ENCODE measurements at regions not wholly inside any gene's neighbourhood (a gene's known extent, or its start where the extent isn't known, plus 50 kb on each side); places are given as distances from the start of the nearest gene placed in this dataset.
A peak's percentile ranks its signal among the peaks of the same experiment; 100 is the strongest.

- Histone ChIP-seq H4K20me1 (ENCODE audit: control insufficient read depth, extremely low read depth, insufficient read depth, low read length) (no peaks in the 10 kb centered on the region), H3K9me3 (ENCODE audit: control insufficient read depth, insufficient read depth, low read depth, low read length) (no peaks in the 10 kb centered on the region), H3K27ac (ENCODE audit: insufficient read depth, low read length) (no peak overlapping the region), H3K9ac (ENCODE audit: insufficient read depth, low read length) (no peak overlapping the region), H3K27me3 (ENCODE audit: control insufficient read depth, insufficient read depth, low read length) (no peaks in the 10 kb centered on the region), H2AFZ (ENCODE audit: low read length) (no peak overlapping the region), H3K79me2 (ENCODE audit: control insufficient read depth, insufficient read depth, low read length) (no peaks in the 10 kb centered on the region), H3K4me2 (ENCODE audit: extremely low read depth, insufficient read depth, low read length) (no peak overlapping the region), H3K36me3 (ENCODE audit: control insufficient read depth, insufficient read depth, low read length) (no peaks in the 10 kb centered on the region), H3K4me1 (ENCODE audit: control insufficient read depth, extremely low read depth, insufficient read depth, low read length) (no peaks in the 10 kb centered on the region), H3K4me3 (replicated peaks in 1 of 4; ENCODE audit: control extremely low read depth in 1 of 4, insufficient read depth in 1 of 4, low read depth in 3 of 4, low read length in 4 of 4) (no peak overlapping the region)
- DNase-seq (ENCODE audit: low read depth in 2 of 2), result no peak
- TF ChIP-seq CTCF (conservative IDR thresholded peaks at IDR 0.05 in 1 of 2, IDR thresholded peaks at IDR 0.05 in 1 of 2; ENCODE audit: low read depth in 1 of 2, low read length in 2 of 2) (no peak), EZH2 (IDR thresholded peaks at IDR 0.05; ENCODE audit: low read length, missing control alignments) (no peak)
Measured at GRCh38 chr14:62133776-62134550, 371.7 kb downstream of the SNAPC1 start.

GRCh38 chr14:62138593-62138992 lies 376.4 kb downstream of the SNAPC1 start:
- no peaks in the 10 kb centered on the region for H3K27me3 ChIP-seq (ENCODE audit: control insufficient read depth, insufficient read depth, low read length)
- H3K4me3 ChIP-seq (replicated peaks in 1 of 4; ENCODE audit: control extremely low read depth in 1 of 4, insufficient read depth in 1 of 4, low read depth in 3 of 4, low read length in 4 of 4), result no peak overlapping the region
- no peak overlapping the region for H3K4me2 ChIP-seq (ENCODE audit: extremely low read depth, insufficient read depth, low read length)
- no peaks in the 10 kb centered on the region for H4K20me1 ChIP-seq (ENCODE audit: control insufficient read depth, extremely low read depth, insufficient read depth, low read length)
- no peak overlapping the region for H2AFZ ChIP-seq (ENCODE audit: low read length)
- no peak overlapping the region for H3K9ac ChIP-seq (ENCODE audit: insufficient read depth, low read length)
- peak; percentile 20 to 22 for DNase-seq (ENCODE audit: low read depth in 2 of 2)
- no peaks in the 10 kb centered on the region for H3K9me3 ChIP-seq (ENCODE audit: control insufficient read depth, insufficient read depth, low read depth, low read length)
- H3K27ac ChIP-seq (ENCODE audit: insufficient read depth, low read length), result no peak overlapping the region
- H3K4me1 ChIP-seq (ENCODE audit: control insufficient read depth, extremely low read depth, insufficient read depth, low read length), result no peaks in the 10 kb centered on the region
- no peaks in the 10 kb centered on the region for H3K36me3 ChIP-seq (ENCODE audit: control insufficient read depth, insufficient read depth, low read length)
- TF ChIP-seq CTCF (conservative IDR thresholded peaks at IDR 0.05 in 1 of 2, IDR thresholded peaks at IDR 0.05 in 1 of 2; ENCODE audit: low read depth in 1 of 2, low read length in 2 of 2), result no peak
- no peak for TF ChIP-seq EZH2 (IDR thresholded peaks at IDR 0.05; ENCODE audit: low read length, missing control alignments)
- H3K79me2 ChIP-seq (ENCODE audit: control insufficient read depth, insufficient read depth, low read length), result no peaks in the 10 kb centered on the region

DNA sequence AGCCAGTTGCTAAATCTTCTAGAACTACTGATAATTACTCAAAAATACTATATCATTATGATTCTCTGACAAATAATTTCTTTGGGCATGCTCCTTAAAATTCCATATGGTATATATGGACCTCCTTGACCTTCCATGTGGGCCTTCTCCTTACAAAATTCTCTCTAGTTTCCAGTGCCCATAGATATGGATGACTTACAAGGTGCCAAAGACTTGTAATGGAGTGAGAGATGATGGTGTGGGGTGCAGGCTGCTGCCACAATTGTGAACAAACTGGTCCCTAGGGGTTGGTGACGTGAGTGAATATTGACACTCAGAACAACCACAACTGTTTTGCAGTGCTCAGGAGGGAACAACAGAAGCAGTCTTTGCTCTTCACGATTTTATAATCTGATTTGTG lies 378.9 kb downstream of the SNAPC1 start:
- Histone ChIP-seq H3K4me2 (ENCODE audit: extremely low read depth, insufficient read depth, low read length) (no peak overlapping the region), H3K36me3 (ENCODE audit: control insufficient read depth, insufficient read depth, low read length) (no peaks in the 10 kb centered on the region), H3K9me3 (ENCODE audit: control insufficient read depth, insufficient read depth, low read depth, low read length) (no peaks in the 10 kb centered on the region), H2AFZ (ENCODE audit: low read length) (no peak overlapping the region), H4K20me1 (ENCODE audit: control insufficient read depth, extremely low read depth, insufficient read depth, low read length) (no peaks in the 10 kb centered on the region), H3K27me3 (ENCODE audit: control insufficient read depth, insufficient read depth, low read length) (no peaks in the 10 kb centered on the region), H3K4me3 (replicated peaks in 1 of 4; ENCODE audit: control extremely low read depth in 1 of 4, insufficient read depth in 1 of 4, low read depth in 3 of 4, low read length in 4 of 4) (no peak overlapping the region), H3K27ac (ENCODE audit: insufficient read depth, low read length) (no peak overlapping the region), H3K4me1 (ENCODE audit: control insufficient read depth, extremely low read depth, insufficient read depth, low read length) (no peaks in the 10 kb centered on the region), H3K79me2 (ENCODE audit: control insufficient read depth, insufficient read depth, low read length) (no peaks in the 10 kb centered on the region), H3K9ac (ENCODE audit: insufficient read depth, low read length) (no peak overlapping the region)
- DNase-seq (ENCODE audit: low read depth in 2 of 2), result no peak
- TF ChIP-seq EZH2 (IDR thresholded peaks at IDR 0.05; ENCODE audit: low read length, missing control alignments) (no peak), CTCF (conservative IDR thresholded peaks at IDR 0.05 in 1 of 2, IDR thresholded peaks at IDR 0.05 in 1 of 2; ENCODE audit: low read depth in 1 of 2, low read length in 2 of 2) (no peak)

Measured in fibroblast of lung (primary cell).